TTC549 (cell line): ENCODE measurements at regions not wholly inside any gene's neighbourhood (a gene's known extent, or its start where the extent isn't known, plus 50 kb on each side); places are given as distances from the start of the nearest gene placed in this dataset.

ENCODE experiments used
- FAIRE-seq: peaks from 2 replicates; lab custom pipeline; 2012; peaks lifted over from hg19 to GRCh38; lab: Jason Lieb, UNC

- no peak for FAIRE-seq
Observed at GRCh38 chr18:74023220-74023619, 124.4 kb downstream of the FBXO15 start.

DNA sequence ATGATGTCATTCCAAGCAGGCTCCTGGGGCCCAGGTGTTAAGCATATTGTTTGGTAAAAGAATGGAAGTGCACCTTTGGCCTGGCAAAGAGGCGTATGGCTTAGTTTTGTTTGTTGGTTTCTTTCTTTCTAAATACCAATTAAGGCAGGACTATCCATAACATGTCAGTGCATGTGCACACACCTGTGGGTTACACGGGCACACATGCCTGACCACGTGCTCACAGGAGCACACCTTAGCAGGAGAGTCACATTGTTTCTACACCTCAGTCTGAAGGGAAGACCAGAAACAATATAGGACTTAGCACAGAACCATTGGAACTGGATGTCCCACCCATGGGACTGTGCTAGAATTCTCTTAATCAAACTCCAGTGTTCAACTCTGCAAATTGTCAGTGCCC, 127.8 kb downstream of the FBXO15 start:
- FAIRE-seq = no peak

- FAIRE-seq = no peak
Observed at GRCh38 chr18:74013955-74014354, 133.7 kb downstream of the FBXO15 start.

- FAIRE-seq = no peak
Observed at GRCh38 chr18:74012954-74013630, 134.5 kb downstream of the FBXO15 start.

- FAIRE-seq = no peak
Observed at GRCh38 chr18:74006143-74006542, 141.5 kb downstream of the FBXO15 start.

DNA sequence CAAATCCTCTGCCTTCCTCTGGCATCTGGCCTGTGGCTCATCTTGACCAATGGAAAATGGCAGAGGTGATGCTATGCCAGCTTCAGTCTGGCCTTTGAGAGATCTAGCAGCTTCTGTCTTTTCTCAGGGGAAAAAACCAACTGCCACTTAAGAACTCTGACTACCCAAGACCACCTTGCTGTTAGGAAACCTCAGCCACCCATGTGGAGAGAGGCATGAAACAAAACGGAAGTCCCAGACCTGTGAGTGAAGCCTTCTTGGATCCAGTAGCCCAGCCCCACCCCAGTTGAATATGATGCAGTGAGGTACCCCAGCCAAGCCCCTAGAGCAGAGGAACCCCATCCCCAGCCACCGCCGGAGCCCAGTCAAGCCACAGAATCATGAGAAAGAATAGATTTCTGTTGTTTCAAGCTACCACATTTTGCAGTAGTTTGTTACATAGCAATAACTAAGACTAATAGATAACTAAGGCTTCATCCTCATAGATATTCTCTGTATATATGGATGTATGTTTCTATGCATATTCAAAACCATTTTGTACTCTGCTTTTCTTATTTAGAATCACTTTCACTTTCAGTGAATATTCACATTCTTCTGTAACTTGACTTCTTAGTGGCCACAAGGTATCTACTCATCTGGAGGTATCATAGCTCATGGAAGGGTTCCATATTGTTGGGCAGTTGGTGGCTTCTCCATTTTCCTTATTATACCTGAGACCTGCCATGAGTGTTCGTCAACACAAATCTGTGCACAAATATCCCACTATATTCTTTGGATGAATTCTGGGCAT, 142.1 kb downstream of the FBXO15 start:
- no peak for FAIRE-seq

GRCh38 chr18:73992242-73993022, 155.2 kb downstream of the FBXO15 start:
- FAIRE-seq = no peak

DNA sequence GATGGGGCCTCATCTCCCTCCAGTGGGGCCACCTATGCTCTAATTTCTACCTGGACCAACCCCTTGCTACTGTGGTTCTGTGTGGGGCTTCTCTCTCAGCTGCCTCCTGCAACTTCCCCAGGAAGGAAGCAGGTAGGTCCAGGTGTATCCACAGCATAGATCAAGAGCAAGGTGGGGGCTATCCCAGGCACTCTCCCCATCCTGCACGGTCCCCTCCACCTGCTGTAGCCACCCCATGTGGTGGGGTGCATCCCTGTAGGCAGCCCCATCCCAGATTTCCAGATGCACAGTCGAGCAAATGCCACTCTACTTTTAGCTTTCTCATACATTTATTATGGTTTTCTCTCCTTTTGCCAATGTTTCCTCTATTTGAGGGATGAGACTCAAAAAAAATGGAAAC, 156.1 kb downstream of the FBXO15 start:
- FAIRE-seq = no peak

- FAIRE-seq = no peak
Observed at GRCh38 chr18:73990258-73990657, 157.4 kb downstream of the FBXO15 start.

DNA sequence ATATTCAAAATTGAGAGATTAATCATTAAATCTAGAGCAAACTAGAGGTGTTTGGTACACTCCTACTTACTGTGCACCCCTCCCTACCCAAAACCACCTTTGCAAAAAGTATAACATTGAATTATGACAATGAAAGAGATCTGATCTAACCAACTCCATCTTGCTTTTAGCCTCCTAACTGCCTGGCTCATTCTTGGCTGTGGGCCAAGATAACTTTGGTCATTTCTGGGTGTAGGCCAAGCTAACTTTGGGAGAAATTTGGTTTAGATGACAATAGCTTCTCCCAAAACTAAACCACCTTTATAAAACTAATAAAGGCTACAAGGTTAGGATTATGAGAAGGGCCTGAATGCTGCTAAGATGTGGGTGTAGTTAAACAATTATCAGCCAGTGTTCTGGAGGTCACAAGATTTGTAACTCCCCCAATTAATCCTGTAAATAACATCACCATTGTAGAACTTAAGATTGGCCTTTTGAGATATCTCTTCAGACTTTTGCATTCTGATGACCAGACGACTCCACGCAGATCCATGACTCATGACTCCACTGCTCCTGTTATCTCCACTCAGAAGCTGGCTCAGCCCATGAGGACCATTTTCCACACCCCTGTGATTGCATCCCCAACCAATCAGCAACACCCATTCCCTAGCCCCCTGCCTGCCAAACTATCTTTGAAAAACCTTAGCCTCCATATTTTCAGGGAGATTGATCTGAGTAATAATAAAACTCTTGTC, 160.2 kb downstream of the FBXO15 start:
- no peak for FAIRE-seq

GRCh38 chr18:73986711-73987110, 160.9 kb downstream of the FBXO15 start:
- FAIRE-seq = no peak

DNA sequence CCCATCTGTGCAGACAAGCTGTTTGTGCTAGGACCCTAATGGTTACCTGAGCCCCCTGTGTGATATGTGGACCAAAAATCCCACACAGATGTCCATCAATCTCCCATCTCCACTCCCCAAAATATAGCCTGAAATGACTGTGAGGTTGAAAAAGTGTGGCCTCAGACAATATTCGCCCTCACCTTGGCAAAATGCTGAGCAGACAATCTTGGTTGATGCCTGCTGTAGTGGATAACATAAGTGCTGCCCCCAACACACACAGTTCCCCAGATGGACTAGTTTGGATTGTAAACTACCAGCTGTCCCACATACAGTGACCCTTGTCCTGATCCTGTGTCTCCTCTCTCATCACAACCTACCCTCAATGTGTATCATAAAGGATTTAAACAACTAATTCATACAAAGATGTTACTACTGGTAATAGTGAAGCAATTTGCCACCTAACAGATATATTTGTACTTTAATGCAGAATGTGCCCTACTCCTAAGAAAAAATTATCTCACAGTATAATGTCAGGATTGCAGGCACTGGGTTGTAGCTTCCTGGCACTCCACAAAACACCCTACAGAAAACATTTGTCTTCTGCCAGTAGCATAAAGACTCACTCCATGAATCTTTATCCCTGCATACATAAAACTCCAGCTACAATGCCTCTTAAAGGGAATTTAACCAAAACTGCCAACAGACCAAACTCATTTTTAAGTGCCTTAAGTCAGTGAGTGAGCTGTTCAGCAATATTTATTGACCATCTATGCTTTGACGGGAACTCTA, 161.6 kb downstream of the FBXO15 start:
- FAIRE-seq = no peak

DNA sequence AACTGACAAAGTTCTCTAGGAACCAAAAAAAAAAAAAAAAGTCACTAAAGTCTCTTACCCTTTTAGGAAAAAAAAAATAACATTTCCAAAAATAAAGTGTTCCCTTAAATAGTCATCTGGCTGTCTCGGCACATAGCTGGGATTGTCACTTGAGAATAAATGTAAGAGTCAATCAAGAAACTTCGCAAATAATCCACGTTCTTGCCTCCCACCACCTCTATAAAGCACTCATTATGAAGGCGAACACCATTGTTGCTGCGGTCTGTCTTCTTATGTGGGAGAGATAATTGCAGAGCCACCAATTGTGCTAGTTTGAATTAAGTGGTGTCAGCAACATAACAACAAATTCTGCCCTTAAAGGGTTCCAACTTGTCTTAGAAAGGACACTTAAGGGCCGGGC, 163.7 kb downstream of the FBXO15 start:
- FAIRE-seq = no peak

DNA sequence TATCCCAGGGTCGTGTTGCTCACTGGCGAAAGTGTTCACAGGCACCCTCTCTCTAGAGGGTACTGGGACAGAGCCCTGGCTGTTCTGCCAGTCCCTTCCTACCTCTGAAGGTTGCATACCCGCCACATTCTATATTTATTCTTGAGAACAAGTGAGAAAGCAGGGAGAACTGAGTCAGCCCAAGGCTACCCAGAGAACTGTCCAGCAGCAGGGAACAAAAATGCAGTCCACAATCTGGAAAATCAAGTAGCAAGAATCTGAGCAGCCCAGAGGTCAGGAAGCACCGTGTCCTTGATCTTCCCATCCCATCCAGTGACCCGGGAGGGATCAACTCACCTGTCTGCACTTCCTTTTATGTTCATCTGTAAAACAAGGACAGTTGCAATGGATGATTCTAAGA, 164.1 kb downstream of the FBXO15 start:
- FAIRE-seq = no peak

GRCh38 chr18:73981796-73982195, 165.8 kb downstream of the FBXO15 start:
- no peak for FAIRE-seq

- FAIRE-seq = no peak
Observed at GRCh38 chr18:73980289-73980979, 167.2 kb downstream of the FBXO15 start.

DNA sequence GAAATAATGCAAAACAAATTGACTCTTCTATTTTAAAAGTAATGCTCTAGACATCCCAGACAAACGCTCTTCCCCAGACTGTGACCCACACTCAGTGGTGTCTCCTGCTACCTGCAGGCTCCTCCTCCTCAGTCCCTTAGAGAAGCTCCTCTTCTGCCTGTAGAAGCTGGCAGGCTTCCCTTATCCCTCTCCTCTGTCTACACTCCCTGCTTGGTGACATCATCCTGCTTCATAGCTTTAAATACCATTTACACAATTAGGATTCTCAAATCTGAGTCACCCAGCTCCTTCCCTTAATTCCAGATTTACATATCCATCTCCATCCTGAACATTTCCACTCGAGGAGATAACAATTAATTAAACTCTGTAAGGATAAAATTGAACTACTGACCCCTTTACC, 167.9 kb downstream of the FBXO15 start:
- FAIRE-seq = no peak

DNA sequence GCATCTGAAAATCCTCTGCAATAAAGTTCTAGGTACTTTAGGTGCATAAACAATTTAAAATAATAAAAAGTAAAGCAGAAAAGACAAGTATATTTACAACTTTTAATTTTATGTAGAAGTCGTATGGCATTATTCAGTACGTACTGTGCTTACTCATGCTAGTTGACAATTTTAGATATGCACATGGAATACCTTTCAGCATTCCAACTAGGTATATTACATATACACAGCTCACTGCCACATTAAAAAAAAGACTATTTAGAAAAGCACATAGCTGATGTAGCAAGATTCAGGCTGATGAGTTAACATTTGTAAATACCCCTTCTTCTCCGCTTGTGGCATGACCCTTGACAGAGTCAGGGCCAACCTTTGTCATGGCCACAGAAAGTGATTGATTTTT, 171.2 kb downstream of the FBXO15 start:
- FAIRE-seq = no peak

DNA sequence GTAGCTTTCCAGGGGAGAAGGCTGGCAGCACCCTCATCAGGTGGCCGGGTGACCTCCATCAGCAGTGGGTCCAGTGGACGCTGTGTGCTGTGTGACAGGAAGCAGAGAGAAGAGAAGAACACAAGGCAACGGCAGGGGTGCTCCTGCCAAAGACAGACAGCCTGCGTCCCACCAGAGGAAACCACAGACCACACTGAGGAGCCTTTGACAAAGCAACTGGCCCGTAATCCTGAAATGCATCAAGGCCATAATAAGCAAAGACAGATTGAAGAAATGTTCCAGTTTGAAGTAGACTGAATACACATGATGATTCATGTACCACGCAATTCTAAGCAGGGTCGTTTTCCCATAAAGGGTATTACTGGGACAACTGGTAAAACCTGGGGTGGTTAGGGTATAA, 172.4 kb downstream of the FBXO15 start:
- FAIRE-seq = no peak

DNA sequence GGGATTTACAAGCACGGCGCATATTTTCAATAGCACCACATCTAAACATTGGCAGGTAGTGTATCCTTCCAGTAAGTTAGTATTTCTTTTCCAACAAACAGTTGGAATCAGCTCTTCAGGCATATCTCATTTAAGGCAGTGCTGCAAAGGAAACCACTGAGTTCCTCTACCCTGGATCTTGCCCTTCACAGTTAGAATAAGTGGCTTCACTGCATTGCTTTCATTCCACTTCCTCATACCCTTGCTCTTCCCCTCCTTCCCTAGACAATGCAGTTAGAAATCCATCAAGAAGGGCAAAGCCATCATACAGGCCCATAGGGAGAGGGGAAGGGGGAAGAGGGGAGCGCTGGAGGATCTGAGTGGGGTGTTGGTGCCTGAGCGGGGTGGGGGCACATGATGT, 173.7 kb downstream of the FBXO15 start:
- no peak for FAIRE-seq

DNA sequence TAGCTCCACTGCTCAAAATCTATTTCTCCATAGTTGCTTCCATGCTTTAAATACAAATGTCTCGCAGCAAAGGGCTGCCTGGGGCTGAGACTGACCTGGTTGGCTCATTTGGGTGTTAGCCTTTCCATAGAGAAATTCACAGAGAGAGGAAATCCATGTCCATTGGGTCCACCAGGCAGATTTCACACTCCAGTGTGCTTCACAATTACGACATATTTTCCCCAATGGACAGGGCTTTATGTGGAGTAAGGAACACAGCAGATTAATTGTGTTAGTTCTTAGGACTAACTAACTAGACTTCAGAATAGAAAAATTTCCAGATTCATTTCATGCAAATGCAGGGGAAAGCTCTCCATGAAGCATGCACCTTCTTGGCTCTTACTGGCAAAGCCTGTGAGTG, 180.7 kb downstream of the FBXO15 start:
- FAIRE-seq = no peak
